NB4 (cell line): ENCODE measurements at regions not wholly inside any gene's neighbourhood (a gene's known extent, or its start where the extent isn't known, plus 50 kb on each side); places are given as distances from the start of the nearest gene placed in this dataset.

Source experiments
- DNase-seq: peaks from one replicate; pipeline ENCODE4 v3.0.0; 2010; ENCODE audit warnings: low read depth
- H3K4me3 ChIP-seq: one replicate; pipeline ENCODE4 v1.5.1; 2011; ENCODE audit warnings: mild to moderate bottlenecking, low read depth, low read length, moderate library complexity
- CTCF ChIP-seq: IDR thresholded peaks from one replicate; pipeline ENCODE4 v1.5.1; 2012; ENCODE audit warnings: low read depth, low read length
- MAX ChIP-seq: IDR thresholded peaks from 2 replicates; pipeline ENCODE4 v1.6.1; 2011; ENCODE audit warnings: low read depth, low read length
- MYC ChIP-seq: IDR thresholded peaks from 2 replicates; pipeline ENCODE4 v1.6.1; 2011; ENCODE audit warnings: low read depth, low read length
- POLR2A ChIP-seq: IDR thresholded peaks from 2 replicates; pipeline ENCODE4 v1.6.1; 2011; ENCODE audit warnings: mild to moderate bottlenecking; ENCODE audit not compliant: insufficient read length; ENCODE audit errors: extremely low read depth

- DNase-seq, result no peak
- TF ChIP-seq CTCF (no peak), MYC (no peak), MAX (no peak), POLR2A (no peak)
- H3K4me3 ChIP-seq, result no peak overlapping the region
Measured at GRCh38 chr13:73748404-73748803, 385.8 kb downstream of the KLF12 start.

GRCh38 chr13:73745190-73745589, 389.0 kb downstream of the KLF12 start:
- TF ChIP-seq MYC (no peak), CTCF (no peak), POLR2A (no peak), MAX (no peak)
- no peak for DNase-seq
- no peak overlapping the region for H3K4me3 ChIP-seq

GRCh38 chr13:73742982-73743381, 391.2 kb downstream of the KLF12 start:
- DNase-seq, result no peak
- TF ChIP-seq POLR2A (no peak), MAX (no peak), CTCF (no peak), MYC (no peak)
- H3K4me3 ChIP-seq, result no peak overlapping the region

- no peak for TF ChIP-seq CTCF
- no peak for TF ChIP-seq MAX
- TF ChIP-seq POLR2A, result no peak
- no peak for TF ChIP-seq MYC
Measured at GRCh38 chr13:73741742-73742141, 392.5 kb downstream of the KLF12 start.

GRCh38 chr13:73741111-73741510, 393.1 kb downstream of the KLF12 start:
- DNase-seq, result no peak
- H3K4me3 ChIP-seq, result no peak overlapping the region
- TF ChIP-seq CTCF (no peak), POLR2A (no peak), MAX (no peak), MYC (no peak)

More at GRCh38 chr13:73741742-73742141, 392.5 kb downstream of the KLF12 start:
- no peak for DNase-seq
- H3K4me3 ChIP-seq, result no peak overlapping the region

- no peak overlapping the region for H3K4me3 ChIP-seq
- DNase-seq, result no peak
- no peak for TF ChIP-seq MAX
- TF ChIP-seq POLR2A, result no peak
Measured at GRCh38 chr13:73740666-73741065, 393.5 kb downstream of the KLF12 start.
